CD4-positive, alpha-beta T cell treated with Interleukin-21 for 1 hour (primary cell): ENCODE measurements at regions not wholly inside any gene's neighbourhood (a gene's known extent, or its start where the extent isn't known, plus 50 kb on each side); places are given as distances from the start of the nearest gene placed in this dataset.
"Not testable (repeated sequence)": the region's sequence is repeated elsewhere in the genome, so short reads cannot be mapped to it uniquely, and the experiment has no call there.

Source experiments
- DNase-seq: peaks from one replicate; pipeline ENCODE4 v3.0.0-alpha.2; 2020

DNA sequence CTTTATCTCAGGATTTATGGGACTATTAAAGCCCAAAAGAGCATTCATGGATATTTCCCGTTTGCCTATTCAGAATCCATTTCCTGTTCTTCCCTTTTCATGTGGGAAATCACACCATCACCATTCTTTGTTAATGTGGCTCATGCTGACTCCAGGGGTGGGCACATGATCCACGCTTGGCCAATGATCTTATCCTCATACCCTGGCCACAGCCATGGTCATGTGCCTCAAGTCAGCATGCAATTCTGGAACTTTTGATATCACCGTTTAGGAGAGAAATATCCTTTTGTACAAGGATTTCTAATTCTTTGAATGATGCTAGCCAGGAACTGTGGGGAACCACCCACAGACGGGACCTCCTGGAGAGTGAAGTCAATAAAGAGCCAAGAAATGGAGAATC is 272.2 kb downstream of the PRELID2 start:
- DNase-seq: no peak

- DNase-seq: no peak
Measured at GRCh38 chr5:145558288-145558687, 276.9 kb downstream of the PRELID2 start.

DNA sequence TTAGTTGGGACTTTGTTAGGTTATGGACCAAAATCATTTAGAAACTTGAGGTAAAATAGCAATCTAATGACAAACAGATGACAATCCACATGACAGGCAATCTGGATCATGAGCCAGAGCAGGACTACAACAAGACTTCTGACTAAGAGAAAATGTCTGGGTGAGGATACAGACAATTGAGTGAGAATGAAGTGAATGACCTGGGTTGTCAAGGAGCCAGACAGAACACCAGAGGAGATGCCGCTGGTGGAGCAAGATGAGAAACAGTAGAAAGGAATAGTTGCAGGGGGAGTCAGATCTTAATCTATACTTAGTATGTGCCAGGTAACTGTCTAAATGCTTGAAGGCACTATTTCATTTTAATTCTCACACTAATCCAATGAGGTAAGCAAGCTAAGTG is 277.8 kb downstream of the PRELID2 start:
- no peak for DNase-seq

- DNase-seq: no peak
Measured at GRCh38 chr5:145554399-145554798, 280.7 kb downstream of the PRELID2 start.

- DNase-seq: no peak
Measured at GRCh38 chr5:145553177-145553576, 282.0 kb downstream of the PRELID2 start.

DNA sequence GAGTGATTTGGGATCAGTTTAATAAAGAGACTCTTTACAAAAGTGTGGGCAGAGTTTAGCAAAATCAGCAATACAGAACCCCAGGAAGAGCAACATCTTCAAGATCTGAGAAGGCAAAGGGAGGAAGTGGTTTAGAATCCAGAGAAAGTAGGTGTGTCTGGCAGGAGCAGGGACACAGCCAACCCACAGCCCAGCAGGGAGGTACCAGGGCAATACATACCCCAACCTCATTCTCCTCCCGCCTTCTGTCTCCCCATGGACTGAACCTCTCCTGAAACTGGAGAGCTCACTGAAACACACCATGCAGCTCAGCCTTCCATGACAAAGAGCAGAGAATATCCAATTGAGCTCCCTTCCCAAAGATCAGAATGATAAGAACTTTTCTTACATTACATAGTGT is 283.4 kb downstream of the PRELID2 start:
- DNase-seq: no peak

- DNase-seq: no peak
Measured at GRCh38 chr5:145548097-145548496, 287.0 kb downstream of the PRELID2 start.

GRCh38 chr5:145544401-145544800 is 290.7 kb downstream of the PRELID2 start:
- no peak for DNase-seq

- no peak for DNase-seq
Measured at GRCh38 chr5:145543968-145544367, 291.2 kb downstream of the PRELID2 start.

GRCh38 chr5:145540375-145540774 is 294.8 kb downstream of the PRELID2 start:
- DNase-seq: no peak

GRCh38 chr5:145539201-145539600 is 295.9 kb downstream of the PRELID2 start:
- DNase-seq: no peak

- DNase-seq: no peak
Measured at GRCh38 chr5:145536133-145536532, 299.0 kb downstream of the PRELID2 start.

- DNase-seq: no peak
Measured at GRCh38 chr5:145531038-145531734, 304.0 kb downstream of the PRELID2 start.

- DNase-seq: no peak
Measured at GRCh38 chr5:145521523-145521922, 313.6 kb downstream of the PRELID2 start.

- DNase-seq: no peak
Measured at GRCh38 chr5:145521066-145521465, 314.1 kb downstream of the PRELID2 start.

DNA sequence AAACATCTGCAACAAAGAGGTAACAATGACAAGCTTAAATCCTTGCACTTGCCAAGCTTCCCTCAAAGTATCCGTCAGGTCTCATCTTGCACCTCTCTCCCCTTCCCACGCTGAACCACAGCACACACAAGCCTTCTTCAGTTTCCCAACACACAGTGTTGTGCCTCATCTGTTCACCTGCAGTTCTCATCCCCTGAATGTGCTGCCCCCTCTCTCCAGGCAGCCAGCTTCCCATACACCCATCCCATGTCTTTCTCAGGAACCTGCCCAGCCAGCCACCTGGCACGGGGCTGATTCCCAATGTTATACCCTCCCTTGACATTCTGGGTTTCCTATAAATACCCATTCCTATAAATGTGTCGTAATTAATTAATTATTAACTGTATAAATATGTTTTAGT is 314.8 kb downstream of the PRELID2 start:
- no peak for DNase-seq

DNA sequence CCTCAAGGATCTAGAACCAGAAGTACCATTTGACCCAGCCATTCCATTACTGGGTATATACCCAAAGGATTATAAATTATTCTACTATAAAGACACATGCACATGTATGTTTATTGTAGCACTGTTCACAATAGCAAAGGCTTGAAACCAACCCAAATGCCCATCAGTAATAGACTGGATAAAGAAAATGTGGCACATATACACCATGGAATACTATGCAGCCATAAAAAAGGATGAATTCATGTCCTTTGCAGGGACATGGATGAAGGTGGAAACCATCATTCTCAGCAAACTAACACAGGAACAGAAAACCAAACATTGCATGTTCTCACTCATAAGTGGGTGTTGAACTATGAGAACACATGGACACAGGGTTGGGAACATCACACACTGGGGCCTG is 317.6 kb downstream of the PRELID2 start:
- DNase-seq: not testable (repeated sequence)

GRCh38 chr5:145511351-145511750 is 323.8 kb downstream of the PRELID2 start:
- DNase-seq: no peak

- no peak for DNase-seq
Measured at GRCh38 chr5:145510769-145511168, 324.4 kb downstream of the PRELID2 start.

DNA sequence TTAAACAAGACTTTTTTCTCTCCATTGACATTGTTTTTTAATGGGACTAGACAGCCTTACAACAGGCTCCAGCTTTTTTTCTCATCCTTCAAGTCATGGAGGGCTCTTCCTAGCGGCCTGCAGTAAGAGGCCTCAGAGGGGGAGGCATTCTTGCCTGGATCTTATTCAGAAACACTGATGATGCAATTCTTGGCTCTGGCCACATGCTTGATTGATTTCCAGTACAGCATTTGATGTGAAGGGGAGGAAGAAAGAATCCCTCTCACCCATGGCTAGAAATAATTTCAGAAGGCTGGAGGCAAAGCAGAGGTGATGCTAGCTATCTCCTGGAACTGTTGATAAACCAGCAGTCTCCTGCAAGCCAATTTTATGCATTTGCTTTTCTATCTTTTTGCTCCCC is 324.8 kb downstream of the PRELID2 start:
- no peak for DNase-seq

- no peak for DNase-seq
Measured at GRCh38 chr5:145509336-145510136, 325.6 kb downstream of the PRELID2 start.

DNA sequence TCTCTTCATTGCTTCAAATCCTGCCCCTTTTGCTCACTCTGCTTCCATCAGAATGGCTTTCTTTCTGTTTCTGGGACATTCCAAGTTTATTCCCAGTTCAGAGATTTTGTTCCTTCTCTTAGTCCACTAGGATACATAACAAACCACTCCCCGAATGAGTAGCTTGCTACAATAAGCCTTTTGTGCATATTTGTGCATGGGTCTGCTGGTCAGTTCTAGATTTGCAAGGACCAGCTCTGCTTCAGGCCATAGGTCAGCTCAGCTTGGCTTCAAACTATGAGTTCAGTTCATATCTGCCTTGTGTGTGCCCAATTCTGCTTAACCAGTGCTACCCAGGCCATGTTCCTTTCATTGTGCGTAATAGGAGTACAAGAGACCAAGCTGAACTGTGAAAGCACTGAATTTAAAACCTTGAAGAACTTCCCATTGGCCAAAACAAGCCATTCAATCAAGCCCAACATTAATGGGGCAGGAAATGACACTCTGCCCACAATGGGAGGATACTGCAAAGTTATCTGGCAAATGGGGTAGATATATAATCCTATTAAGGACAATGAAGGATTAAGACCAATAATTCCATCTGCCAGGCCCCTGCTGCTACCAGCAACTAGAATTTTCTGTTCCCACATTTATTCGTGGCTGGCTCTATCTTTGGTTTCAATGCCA is 328.8 kb downstream of the PRELID2 start:
- DNase-seq: no peak

GRCh38 chr5:145502906-145503305 is 332.2 kb downstream of the PRELID2 start:
- DNase-seq: no peak

GRCh38 chr5:145500710-145501109 is 334.4 kb downstream of the PRELID2 start:
- DNase-seq: no peak
